ENCODE measurements at regions not wholly inside any gene's neighbourhood (a gene's known extent, or its start where the extent isn't known, plus 50 kb on each side); places are given as distances from the start of the nearest gene placed in this dataset.

GRCh38 chr19:32240316-32240715, 105.1 kb upstream of the ZNF507 start:
- H3K27ac ChIP-seq, result no peak overlapping the region
- intact Hi-C loops (cut with DNase I), result no loop called here
- DNase-seq (ENCODE audit: extremely low spot score in 2 of 2), result no peak
- no peaks in the 10 kb centered on the region for H3K4me1 ChIP-seq
- no peak for TF ChIP-seq POLR2A (IDR thresholded peaks at IDR 0.05)
- no peak for TF ChIP-seq CTCF (IDR thresholded peaks at IDR 0.05)
- TF ChIP-seq POLR2AphosphoS5 (IDR thresholded peaks at IDR 0.05; ENCODE audit: insufficient read depth in 1 of 2, low read depth in 1 of 2), result no peak
- no peaks in the 10 kb centered on the region for H3K27me3 ChIP-seq
- H3K36me3 ChIP-seq, result no peaks in the 10 kb centered on the region
- H3K9me3 ChIP-seq, result no peaks in the 10 kb centered on the region
- no peak overlapping the region for H3K4me3 ChIP-seq

GRCh38 chr19:32241306-32241705, 104.1 kb upstream of the ZNF507 start:
- no peak for DNase-seq (ENCODE audit: extremely low spot score in 2 of 2)
- H3K4me1 ChIP-seq, result no peaks in the 10 kb centered on the region
- no peaks in the 10 kb centered on the region for H3K27me3 ChIP-seq
- TF ChIP-seq POLR2AphosphoS5 (IDR thresholded peaks at IDR 0.05; ENCODE audit: insufficient read depth in 1 of 2, low read depth in 1 of 2) (no peak), CTCF (IDR thresholded peaks at IDR 0.05) (no peak), POLR2A (IDR thresholded peaks at IDR 0.05) (no peak)
- intact Hi-C loops (cut with DNase I), result no loop called here
- H3K9me3 ChIP-seq, result no peaks in the 10 kb centered on the region
- H3K4me3 ChIP-seq, result no peak overlapping the region
- H3K27ac ChIP-seq, result no peak overlapping the region
- no peaks in the 10 kb centered on the region for H3K36me3 ChIP-seq

- Histone ChIP-seq H3K36me3 (no peaks in the 10 kb centered on the region), H3K9me3 (no peaks in the 10 kb centered on the region), H3K27me3 (no peaks in the 10 kb centered on the region), H3K4me3 (no peak overlapping the region), H3K4me1 (no peaks in the 10 kb centered on the region), H3K27ac (no peak overlapping the region)
- intact Hi-C loops (cut with DNase I), result no loop called here
- TF ChIP-seq CTCF (IDR thresholded peaks at IDR 0.05), result no peak
- TF ChIP-seq POLR2A (IDR thresholded peaks at IDR 0.05), result no peak
- no peak for TF ChIP-seq POLR2AphosphoS5 (IDR thresholded peaks at IDR 0.05; ENCODE audit: insufficient read depth in 1 of 2, low read depth in 1 of 2)
- no peak for DNase-seq (ENCODE audit: extremely low spot score in 2 of 2)
Measured at GRCh38 chr19:32241932-32242710, 103.3 kb upstream of the ZNF507 start.

- H3K27ac ChIP-seq, result no peak overlapping the region
- intact Hi-C loops (cut with DNase I), result no loop called here
- no peaks in the 10 kb centered on the region for H3K9me3 ChIP-seq
- TF ChIP-seq POLR2AphosphoS5 (IDR thresholded peaks at IDR 0.05; ENCODE audit: insufficient read depth in 1 of 2, low read depth in 1 of 2), result no peak
- TF ChIP-seq POLR2A (IDR thresholded peaks at IDR 0.05), result no peak
- TF ChIP-seq CTCF (IDR thresholded peaks at IDR 0.05), result no peak
- H3K4me1 ChIP-seq, result no peaks in the 10 kb centered on the region
- no peaks in the 10 kb centered on the region for H3K27me3 ChIP-seq
- no peak for DNase-seq (ENCODE audit: extremely low spot score in 2 of 2)
- no peaks in the 10 kb centered on the region for H3K36me3 ChIP-seq
- H3K4me3 ChIP-seq, result no peak overlapping the region
Measured at GRCh38 chr19:32246006-32246405, 99.4 kb upstream of the ZNF507 start.

GRCh38 chr19:32251634-32252332, 93.6 kb upstream of the ZNF507 start:
- Histone ChIP-seq H3K27me3 (no peaks in the 10 kb centered on the region), H3K4me3 (no peak overlapping the region), H3K36me3 (no peaks in the 10 kb centered on the region), H3K27ac (no peak overlapping the region), H3K4me1 (no peaks in the 10 kb centered on the region), H3K9me3 (no peaks in the 10 kb centered on the region)
- intact Hi-C loops (cut with DNase I), result no loop called here
- TF ChIP-seq POLR2A (IDR thresholded peaks at IDR 0.05), result no peak
- TF ChIP-seq POLR2AphosphoS5 (IDR thresholded peaks at IDR 0.05; ENCODE audit: insufficient read depth in 1 of 2, low read depth in 1 of 2), result no peak
- no peak for TF ChIP-seq CTCF (IDR thresholded peaks at IDR 0.05)
- no peak for DNase-seq (ENCODE audit: extremely low spot score in 2 of 2)
